GM12878 (cell line): ENCODE measurements at regions not wholly inside any gene's neighbourhood (a gene's known extent, or its start where the extent isn't known, plus 50 kb on each side); places are given as distances from the start of the nearest gene placed in this dataset.

Source experiments
- ZBTB11 ChIP-seq: fragments of 450-650 bp; formaldehyde crosslinking; IDR thresholded peaks from 2 replicates; pipeline ENCODE4 v1.5.0; 2022; ENCODE audit warnings: mild to moderate bottlenecking, missing genetic modification characterization
- TF ChIP-seq, protein P1 (sequence below), 3 experiments: IDR thresholded peaks in 2 of 3; conservative IDR thresholded peaks in 1 of 3; 2 replicates each; pipeline ENCODE4 v1.5.1; 2011; ENCODE audit warnings: low read depth in 3 of 3, low read length in 3 of 3, mild to moderate bottlenecking in 3 of 3, control low read depth in 2 of 3, moderate library complexity in 2 of 3, inconsistent platforms in 1 of 3, mixed read lengths in 1 of 3; ENCODE audit not compliant: control insufficient read depth in 2 of 3, insufficient read depth in 1 of 3; ENCODE audit errors: extremely low read depth in 1 of 3

DNA sequence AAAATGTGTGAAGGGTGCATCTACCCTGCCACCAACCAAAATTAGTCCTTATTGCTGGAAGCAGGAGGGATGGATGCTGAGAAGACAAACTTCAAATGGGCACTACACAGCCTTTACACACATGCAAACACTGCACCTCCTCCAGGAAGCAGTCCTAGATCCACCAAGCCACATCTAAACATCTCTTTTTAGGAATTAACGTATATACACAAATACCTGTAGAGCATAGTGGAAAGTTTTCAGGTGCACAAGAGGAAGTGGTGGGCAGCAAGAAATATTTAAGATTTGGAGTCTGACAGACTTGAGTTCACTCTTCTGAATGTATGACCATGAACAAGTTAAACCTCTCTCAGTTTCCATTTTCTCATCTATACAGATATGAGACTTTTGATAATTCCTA is 456.6 kb upstream of the PROK2 start:
- TF ChIP-seq, protein P1, sequence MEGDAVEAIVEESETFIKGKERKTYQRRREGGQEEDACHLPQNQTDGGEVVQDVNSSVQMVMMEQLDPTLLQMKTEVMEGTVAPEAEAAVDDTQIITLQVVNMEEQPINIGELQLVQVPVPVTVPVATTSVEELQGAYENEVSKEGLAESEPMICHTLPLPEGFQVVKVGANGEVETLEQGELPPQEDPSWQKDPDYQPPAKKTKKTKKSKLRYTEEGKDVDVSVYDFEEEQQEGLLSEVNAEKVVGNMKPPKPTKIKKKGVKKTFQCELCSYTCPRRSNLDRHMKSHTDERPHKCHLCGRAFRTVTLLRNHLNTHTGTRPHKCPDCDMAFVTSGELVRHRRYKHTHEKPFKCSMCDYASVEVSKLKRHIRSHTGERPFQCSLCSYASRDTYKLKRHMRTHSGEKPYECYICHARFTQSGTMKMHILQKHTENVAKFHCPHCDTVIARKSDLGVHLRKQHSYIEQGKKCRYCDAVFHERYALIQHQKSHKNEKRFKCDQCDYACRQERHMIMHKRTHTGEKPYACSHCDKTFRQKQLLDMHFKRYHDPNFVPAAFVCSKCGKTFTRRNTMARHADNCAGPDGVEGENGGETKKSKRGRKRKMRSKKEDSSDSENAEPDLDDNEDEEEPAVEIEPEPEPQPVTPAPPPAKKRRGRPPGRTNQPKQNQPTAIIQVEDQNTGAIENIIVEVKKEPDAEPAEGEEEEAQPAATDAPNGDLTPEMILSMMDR (IDR thresholded peaks at IDR 0.05 in 2 of 3, conservative IDR thresholded peaks at IDR 0.05 in 1 of 3; ENCODE audit: control insufficient read depth in 2 of 3, extremely low read depth in 1 of 3, insufficient read depth in 1 of 3, low read depth in 3 of 3, low read length in 3 of 3) = no peak
- TF ChIP-seq ZBTB11 = no peak
